ENCODE measurements at regions not wholly inside any gene's neighbourhood (a gene's known extent, or its start where the extent isn't known, plus 50 kb on each side); places are given as distances from the start of the nearest gene placed in this dataset.
"Not testable (repeated sequence)": the region's sequence is repeated elsewhere in the genome, so short reads cannot be mapped to it uniquely, and the experiment has no call there.

GRCh38 chr10:37067576-37067975 is 57.8 kb upstream of the ANKRD30A start:
- DNase-seq, result no peak

- not testable (repeated sequence) for DNase-seq
These were observed 63.1 kb upstream of the ANKRD30A start for GRCh38 chr10:37062296-37062695.

GRCh38 chr10:37057261-37057660 is 68.1 kb upstream of the ANKRD30A start:
- DNase-seq, result no peak

GRCh38 chr10:37053476-37053875 is 71.9 kb upstream of the ANKRD30A start:
- DNase-seq, result no peak

- not testable (repeated sequence) for DNase-seq
These were observed 75.4 kb upstream of the ANKRD30A start for GRCh38 chr10:37049982-37050381.

GRCh38 chr10:37044319-37044718 is 81.1 kb upstream of the ANKRD30A start:
- DNase-seq, result not testable (repeated sequence)

- no peak for DNase-seq
These were observed 89.5 kb upstream of the ANKRD30A start for GRCh38 chr10:37035853-37036252.

- DNase-seq, result no peak
These were observed 109.9 kb upstream of the ANKRD30A start for GRCh38 chr10:37015498-37015897.

GRCh38 chr10:37010741-37011140 is 114.7 kb upstream of the ANKRD30A start:
- DNase-seq, result no peak

GRCh38 chr10:37008276-37008675 is 117.1 kb upstream of the ANKRD30A start:
- not testable (repeated sequence) for DNase-seq

- no peak for DNase-seq
These were observed 122.3 kb upstream of the ANKRD30A start for GRCh38 chr10:37003126-37003525.

GRCh38 chr10:36995806-36996205 is 129.6 kb upstream of the ANKRD30A start:
- DNase-seq, result not testable (repeated sequence)

GRCh38 chr10:36994886-36995285 is 130.5 kb upstream of the ANKRD30A start:
- no peak for DNase-seq

GRCh38 chr10:36989233-36989632 is 136.2 kb upstream of the ANKRD30A start:
- DNase-seq, result no peak

GRCh38 chr10:36946598-36946997 is 178.8 kb upstream of the ANKRD30A start:
- DNase-seq, result no peak

GRCh38 chr10:36943544-36943943 is 181.9 kb upstream of the ANKRD30A start:
- no peak for DNase-seq

GRCh38 chr10:36942616-36943015 is 182.8 kb upstream of the ANKRD30A start:
- DNase-seq, result no peak

- no peak for DNase-seq
These were observed 222.4 kb upstream of the ANKRD30A start for GRCh38 chr10:36903040-36903439.

- no peak for DNase-seq
These were observed 225.7 kb upstream of the ANKRD30A start for GRCh38 chr10:36899652-36900051.

GRCh38 chr10:36888925-36889573 is 236.3 kb upstream of the ANKRD30A start:
- DNase-seq, result peak; percentile 57

GRCh38 chr10:36886303-36886891 is 239.0 kb upstream of the ANKRD30A start:
- no peak for DNase-seq

GRCh38 chr10:36885746-36886145 is 239.7 kb upstream of the ANKRD30A start:
- no peak for DNase-seq

- DNase-seq, result no peak
These were observed 242.6 kb upstream of the ANKRD30A start for GRCh38 chr10:36882781-36883180.

GRCh38 chr10:36880898-36881297 is 244.5 kb upstream of the ANKRD30A start:
- DNase-seq, result peak; percentile 15
